HEK293 (cell line): ENCODE measurements at regions not wholly inside any gene's neighbourhood (a gene's known extent, or its start where the extent isn't known, plus 50 kb on each side); places are given as distances from the start of the nearest gene placed in this dataset.

Experiments used
- CTCF ChIA-PET: fragments of 350-600 bp; formaldehyde crosslinking; extraction: SDS; loops from one replicate; lab custom pipeline; 2021; ENCODE audit warnings: antibody characterized with exemption; lab: Yijun Ruan, JAX
- POLR2A ChIA-PET: fragments of 300-600 bp; formaldehyde crosslinking; extraction: SDS; loops from one replicate; lab custom pipeline; 2020; ENCODE audit warnings: antibody characterized with exemption, inconsistent platforms; lab: Yijun Ruan, JAX
- H3K27ac ChIP-seq: fragments of 200-500 bp; sonication (Bioruptor generic); 2 replicates; pipeline ENCODE4 v1.5.1; 2014; ENCODE audit warnings: low read depth, low read length, control low read depth, inconsistent platforms; ENCODE audit errors: extremely low read depth
- H3K36me3 ChIP-seq, 2 experiments: fragments of 200-500 bp in 1 of 2; sonication (Bioruptor generic) in 1 of 2; 1 replicate in 1 of 2; 2 replicates in 1 of 2; pipeline ENCODE4 v1.5.1; 2014 to 2017; ENCODE audit warnings: inconsistent platforms in 2 of 2, low read length in 2 of 2; ENCODE audit not compliant: control insufficient read depth in 2 of 2, insufficient read depth in 1 of 2
- H3K4me1 ChIP-seq: fragments of 200-500 bp; sonication (Bioruptor generic); 2 replicates; pipeline ENCODE4 v1.5.1; 2014; ENCODE audit warnings: mild to moderate bottlenecking, low read length, inconsistent platforms; ENCODE audit not compliant: control insufficient read depth, insufficient read depth
- H3K4me3 ChIP-seq: 2 replicates; pipeline ENCODE4 v1.5.1; 2011; ENCODE audit warnings: low read depth, mild to moderate bottlenecking, control low read depth, low read length, moderate library complexity
- H3K9me3 ChIP-seq: fragments of 200-500 bp; sonication (Bioruptor generic); 2 replicates; pipeline ENCODE4 v1.5.1; 2014; ENCODE audit warnings: low read depth, low read length, inconsistent platforms; ENCODE audit not compliant: control insufficient read depth, insufficient read depth
- GLI4 ChIP-seq: fragments of 450-650 bp; formaldehyde crosslinking; IDR thresholded peaks from 2 replicates; pipeline ENCODE4 v1.5.1; 2016; ENCODE audit warnings: missing biosample characterization, missing genetic modification characterization
- IKZF3 ChIP-seq: fragments of 450-650 bp; IDR thresholded peaks from 2 replicates; pipeline ENCODE4 v1.5.0; 2018; ENCODE audit warnings: missing biosample characterization, mild to moderate bottlenecking, missing genetic modification characterization, moderate library complexity
- KLF9 ChIP-seq: fragments of 450-650 bp; formaldehyde crosslinking; IDR thresholded peaks from 2 replicates; pipeline ENCODE4 v1.5.1; 2016; ENCODE audit warnings: missing biosample characterization, missing genetic modification characterization, low read depth
- SCRT2 ChIP-seq: fragments of 450-650 bp; formaldehyde crosslinking; IDR thresholded peaks from 2 replicates; pipeline ENCODE4 v1.5.1; 2016; ENCODE audit warnings: missing biosample characterization, missing genetic modification characterization
- SP7 ChIP-seq: fragments of 450-650 bp; formaldehyde crosslinking; IDR thresholded peaks from 2 replicates; pipeline ENCODE4 v1.5.1; 2016; ENCODE audit warnings: missing biosample characterization, missing genetic modification characterization
- TRIM28 ChIP-seq: IDR thresholded peaks from 2 replicates; pipeline ENCODE4 v1.6.1; 2011; ENCODE audit warnings: low read length, control low read depth, borderline replicate concordance
- ZBTB26 ChIP-seq: fragments of 450-650 bp; formaldehyde crosslinking; optimal IDR thresholded peaks from 2 replicates; pipeline ENCODE3; 2016; ENCODE audit warnings: missing biosample characterization, mild to moderate bottlenecking, missing genetic modification characterization
- ZFP3 ChIP-seq: fragments of 450-650 bp; formaldehyde crosslinking; IDR thresholded peaks from 2 replicates; pipeline ENCODE4 v1.5.1; 2016; ENCODE audit warnings: low read depth, missing biosample characterization, missing genetic modification characterization
- ZFP37 ChIP-seq: fragments of 450-650 bp; formaldehyde crosslinking; IDR thresholded peaks from 2 replicates; pipeline ENCODE4 v1.5.1; 2016; ENCODE audit warnings: missing biosample characterization, missing genetic modification characterization
- ZNF10 ChIP-seq: fragments of 450-650 bp; formaldehyde crosslinking; IDR thresholded peaks from 2 replicates; pipeline ENCODE4 v1.5.1; 2017; ENCODE audit warnings: missing biosample characterization, missing genetic modification characterization
- ZNF121 ChIP-seq: fragments of 450-650 bp; formaldehyde crosslinking; IDR thresholded peaks from 2 replicates; pipeline ENCODE4 v1.5.1; 2016; ENCODE audit warnings: missing biosample characterization, missing genetic modification characterization
- ZNF132 ChIP-seq: fragments of 450-650 bp; formaldehyde crosslinking; IDR thresholded peaks from 2 replicates; pipeline ENCODE4 v1.5.1; 2017; ENCODE audit warnings: missing biosample characterization, missing genetic modification characterization, borderline replicate concordance
- ZNF138 ChIP-seq: fragments of 450-650 bp; formaldehyde crosslinking; IDR thresholded peaks from 2 replicates; pipeline ENCODE4 v1.5.1; 2016; ENCODE audit warnings: missing biosample characterization, missing genetic modification characterization, borderline replicate concordance
- ZNF202 ChIP-seq: fragments of 450-650 bp; formaldehyde crosslinking; IDR thresholded peaks from 2 replicates; pipeline ENCODE4 v1.5.1; 2016; ENCODE audit warnings: missing biosample characterization, missing genetic modification characterization, borderline replicate concordance
- ZNF23 ChIP-seq: fragments of 450-650 bp; formaldehyde crosslinking; IDR thresholded peaks from 2 replicates; pipeline ENCODE4 v1.5.1; 2016; ENCODE audit warnings: missing biosample characterization, missing genetic modification characterization, borderline replicate concordance
- ZNF280C ChIP-seq: fragments of 450-650 bp; formaldehyde crosslinking; IDR thresholded peaks from 2 replicates; pipeline ENCODE4 v1.5.1; 2016; ENCODE audit warnings: missing biosample characterization, missing genetic modification characterization
- ZNF292 ChIP-seq: fragments of 450-650 bp; formaldehyde crosslinking; IDR thresholded peaks from 2 replicates; pipeline ENCODE4 v1.5.1; 2016; ENCODE audit warnings: low read depth, missing biosample characterization, missing genetic modification characterization, borderline replicate concordance
- ZNF350 ChIP-seq: fragments of 450-650 bp; formaldehyde crosslinking; IDR thresholded peaks from 2 replicates; pipeline ENCODE4 v1.5.0; 2017; ENCODE audit warnings: missing biosample characterization, mild to moderate bottlenecking, missing genetic modification characterization
- ZNF366 ChIP-seq: fragments of 450-650 bp; formaldehyde crosslinking; conservative IDR thresholded peaks from 2 replicates; pipeline ENCODE4 v1.5.1; 2016; ENCODE audit warnings: missing biosample characterization, missing genetic modification characterization
- ZNF514 ChIP-seq: fragments of 450-650 bp; formaldehyde crosslinking; IDR thresholded peaks from 2 replicates; pipeline ENCODE4 v1.5.1; 2016; ENCODE audit warnings: missing biosample characterization, missing genetic modification characterization
- ZNF600 ChIP-seq: fragments of 450-650 bp; formaldehyde crosslinking; IDR thresholded peaks from 2 replicates; pipeline ENCODE4 v1.5.1; 2016; ENCODE audit warnings: missing biosample characterization, missing genetic modification characterization
- ZNF621 ChIP-seq: fragments of 450-650 bp; formaldehyde crosslinking; IDR thresholded peaks from 2 replicates; pipeline ENCODE4 v1.5.1; 2017; ENCODE audit warnings: missing biosample characterization, missing genetic modification characterization
- ZNF670 ChIP-seq: fragments of 450-650 bp; formaldehyde crosslinking; IDR thresholded peaks from 2 replicates; pipeline ENCODE4 v1.5.1; 2016; ENCODE audit warnings: missing biosample characterization, missing genetic modification characterization, low read depth
- ZNF785 ChIP-seq: fragments of 450-650 bp; formaldehyde crosslinking; IDR thresholded peaks from 2 replicates; pipeline ENCODE4 v1.5.1; 2016; ENCODE audit warnings: missing biosample characterization, missing genetic modification characterization
- TF ChIP-seq, protein P1 (sequence below): fragments of 450-650 bp; formaldehyde crosslinking; IDR thresholded peaks from 2 replicates; pipeline ENCODE4 v1.5.1; 2016; ENCODE audit warnings: missing biosample characterization, missing genetic modification characterization
- TF ChIP-seq, protein P2 (sequence below): fragments of 450-650 bp; formaldehyde crosslinking; IDR thresholded peaks from 2 replicates; pipeline ENCODE4 v1.5.1; 2016; ENCODE audit warnings: missing biosample characterization, missing genetic modification characterization

GRCh38 chr12:118590406-118591150 lies 214.2 kb downstream of the SUDS3 start (continued):
- TF ChIP-seq GLI4 (tag by site-specific recombination) = no peak

DNA sequence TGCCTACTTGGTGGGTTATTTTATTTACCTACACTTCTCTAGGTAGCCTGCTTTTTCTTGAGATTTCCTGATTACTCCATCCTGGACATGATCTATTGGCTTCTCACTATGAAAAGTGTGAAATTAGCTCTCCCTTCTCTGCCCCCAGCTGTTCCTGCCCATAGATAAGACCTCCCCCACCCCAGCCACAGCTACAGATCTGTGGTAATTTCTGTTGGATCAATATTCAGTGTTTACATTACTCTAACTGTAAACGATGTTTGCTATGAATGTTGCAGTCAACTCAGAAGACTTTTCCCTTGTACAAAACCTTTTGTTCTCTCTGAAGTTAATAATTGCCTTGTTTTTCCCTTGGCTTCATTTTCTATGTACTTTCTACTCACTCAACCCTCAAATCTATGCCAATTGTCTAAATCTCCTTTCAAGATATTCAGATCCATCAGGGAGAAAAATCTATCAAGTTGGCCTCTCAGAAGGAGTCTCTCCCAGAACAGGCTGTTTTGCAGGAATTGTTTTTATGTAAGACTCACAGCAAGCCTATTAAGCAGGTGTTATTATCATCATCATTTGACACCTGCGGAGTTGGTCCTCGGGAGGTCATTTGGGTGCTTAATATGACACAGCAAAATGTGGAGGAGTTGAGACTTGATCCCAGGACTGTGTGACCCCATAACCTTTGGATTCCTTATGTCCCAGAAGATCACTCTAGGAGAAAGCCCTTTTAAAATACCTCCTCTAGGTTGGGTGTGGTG lies 227.4 kb downstream of the SUDS3 start:
- no peaks in the 10 kb centered on the region for H3K4me1 ChIP-seq
- CTCF ChIA-PET = interaction anchor here (0.6 kb wide), 1 partner anchor 439 kb away, joined by 4 read pairs; no protein-coding TSS in a partner anchor
- POLR2A ChIA-PET = no interaction called here
- H3K36me3 ChIP-seq = no peaks in the 10 kb centered on the region
- no peak overlapping the region for H3K4me3 ChIP-seq
- TF ChIP-seq GLI4 (tag by site-specific recombination) (no peak), ZNF600 (no peak), ZNF621 (no peak), ZNF514 (tag by site-specific recombination) (no peak), ZNF121 (tag by site-specific recombination) (no peak), IKZF3 (tag by site-specific recombination) (no peak), ZNF10 (tag by site-specific recombination) (no peak), ZNF292 (tag by site-specific recombination) (no peak), SP7 (tag by site-specific recombination) (no peak), TRIM28 (no peak), ZNF785 (no peak), ZNF23 (tag by site-specific recombination) (no peak), ZNF350 (tag by site-specific recombination) (no peak), ZNF670 (tag by site-specific recombination) (no peak), ZNF132 (tag by site-specific recombination) (no peak), ZBTB26 (no peak), ZFP3 (tag by site-specific recombination) (no peak), KLF9 (no peak)
- TF ChIP-seq, protein P1, sequence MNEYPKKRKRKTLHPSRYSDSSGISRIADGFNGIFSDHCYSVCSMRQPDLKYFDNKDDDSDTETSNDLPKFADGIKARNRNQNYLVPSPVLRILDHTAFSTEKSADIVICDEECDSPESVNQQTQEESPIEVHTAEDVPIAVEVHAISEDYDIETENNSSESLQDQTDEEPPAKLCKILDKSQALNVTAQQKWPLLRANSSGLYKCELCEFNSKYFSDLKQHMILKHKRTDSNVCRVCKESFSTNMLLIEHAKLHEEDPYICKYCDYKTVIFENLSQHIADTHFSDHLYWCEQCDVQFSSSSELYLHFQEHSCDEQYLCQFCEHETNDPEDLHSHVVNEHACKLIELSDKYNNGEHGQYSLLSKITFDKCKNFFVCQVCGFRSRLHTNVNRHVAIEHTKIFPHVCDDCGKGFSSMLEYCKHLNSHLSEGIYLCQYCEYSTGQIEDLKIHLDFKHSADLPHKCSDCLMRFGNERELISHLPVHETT (tag by site-specific recombination) = no peak
- H3K9me3 ChIP-seq = no peaks in the 10 kb centered on the region
- no peak overlapping the region for H3K27ac ChIP-seq

DNA sequence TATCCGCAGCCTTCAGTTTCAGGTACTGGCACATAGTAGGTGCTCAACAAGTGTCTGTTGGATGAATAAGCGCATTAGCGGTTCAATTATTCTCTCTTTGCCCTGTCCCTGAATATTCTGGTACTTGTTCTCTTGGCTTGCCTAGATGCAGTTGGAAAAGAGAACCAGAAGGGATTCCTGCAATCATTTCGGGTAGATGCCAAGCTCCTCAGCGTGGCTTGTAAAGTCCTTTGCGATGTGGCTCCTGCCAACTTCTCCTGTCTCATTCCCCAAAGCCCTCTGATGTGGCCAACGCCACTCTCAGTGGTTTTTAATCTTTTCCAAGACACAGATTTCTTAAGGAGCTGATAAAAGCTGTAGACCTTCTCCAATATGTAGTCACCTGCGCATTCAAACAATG lies 230.3 kb downstream of the SUDS3 start:
- CTCF ChIA-PET = no interaction called here

More for the DNA sequence above, 230.3 kb downstream of the SUDS3 start:
- Histone ChIP-seq H3K4me1 (no peaks in the 10 kb centered on the region), H3K36me3 (no peaks in the 10 kb centered on the region), H3K4me3 (no peak overlapping the region), H3K27ac (no peak overlapping the region), H3K9me3 (no peaks in the 10 kb centered on the region)
- POLR2A ChIA-PET = no interaction called here
- no peak for TF ChIP-seq ZNF202 (tag by site-specific recombination)
- 0 out of 2 replicates have a peak, but pooled peaks have one; percentile 16 for TF ChIP-seq SCRT2 (tag by site-specific recombination)
- TF ChIP-seq ZNF280C (tag by site-specific recombination) = no peak
- TF ChIP-seq ZFP37 (tag by site-specific recombination) = no peak
- TF ChIP-seq ZNF366 = no peak
- TF ChIP-seq, protein P2, sequence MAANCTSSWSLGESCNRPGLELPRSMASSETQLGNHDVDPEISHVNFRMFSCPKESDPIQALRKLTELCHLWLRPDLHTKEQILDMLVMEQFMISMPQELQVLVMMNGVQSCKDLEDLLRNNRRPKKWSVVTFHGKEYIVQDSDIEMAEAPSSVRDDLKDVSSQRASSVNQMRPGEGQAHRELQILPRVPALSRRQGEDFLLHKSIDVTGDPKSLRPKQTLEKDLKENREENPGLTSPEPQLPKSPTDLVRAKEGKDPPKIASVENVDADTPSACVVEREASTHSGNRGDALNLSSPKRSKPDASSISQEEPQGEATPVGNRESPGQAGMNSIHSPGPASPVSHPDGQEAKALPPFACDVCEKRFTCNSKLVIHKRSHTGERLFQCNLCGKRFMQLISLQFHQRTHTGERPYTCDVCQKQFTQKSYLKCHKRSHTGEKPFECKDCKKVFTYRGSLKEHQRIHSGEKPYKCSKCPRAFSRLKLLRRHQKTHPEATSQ (tag by site-specific recombination) = no peak
- TF ChIP-seq ZNF138 = no peak
